ENCODE measurements at regions not wholly inside any gene's neighbourhood (a gene's known extent, or its start where the extent isn't known, plus 50 kb on each side); places are given as distances from the start of the nearest gene placed in this dataset.

GRCh38 chr1:216932424-216932823, 209.2 kb upstream of the ESRRG start:
- no peak for TF ChIP-seq CTCF (IDR thresholded peaks at IDR 0.05; ENCODE audit: low read depth, low read length)
- no peak for TF ChIP-seq EZH2phosphoT487 (IDR thresholded peaks at IDR 0.05; ENCODE audit: low read depth)

All from OCI-LY3 (cell line).